Smooth muscle cell (in vitro differentiated cells): ENCODE measurements at regions not wholly inside any gene's neighbourhood (a gene's known extent, or its start where the extent isn't known, plus 50 kb on each side); places are given as distances from the start of the nearest gene placed in this dataset.
"Not testable (repeated sequence)": the region's sequence is repeated elsewhere in the genome, so short reads cannot be mapped to it uniquely, and the experiment has no call there.

ENCODE experiments used
- DNase-seq: peaks from one replicate; lab custom pipeline; 2025; ENCODE audit not compliant: unreplicated experiment; lab: John Stamatoyannopoulos, UW
- H2AFZ ChIP-seq: fragments of 200-600 bp; sonication (generic); 2 replicates; pipeline ENCODE4 v1.6.0; 2016; ENCODE audit warnings: antibody characterized with exemption, low read depth, mild to moderate bottlenecking
- H3F3A ChIP-seq: fragments of 200-600 bp; sonication (generic); 2 replicates; pipeline ENCODE4 v1.6.0; 2017; ENCODE audit warnings: antibody characterized with exemption, low read depth
- H3K27ac ChIP-seq: fragments of 200-600 bp; sonication (generic); 2 replicates; pipeline ENCODE4 v1.5.1; 2016; ENCODE audit warnings: low read depth, mild to moderate bottlenecking
- H3K27me3 ChIP-seq: fragments of 200-600 bp; sonication (generic); 2 replicates; pipeline ENCODE4 v1.6.1; 2016; ENCODE audit warnings: low read depth, mild to moderate bottlenecking
- H3K36me3 ChIP-seq: fragments of 200-600 bp; sonication (generic); 2 replicates; pipeline ENCODE4 v1.5.1; 2016; ENCODE audit warnings: low read depth
- H3K4me1 ChIP-seq: fragments of 200-600 bp; sonication (generic); 2 replicates; pipeline ENCODE4 v1.5.1; 2016; ENCODE audit warnings: low read depth
- H3K4me2 ChIP-seq: fragments of 200-600 bp; sonication (generic); 2 replicates; pipeline ENCODE4 v1.6.0; 2016; ENCODE audit warnings: mild to moderate bottlenecking
- H3K4me3 ChIP-seq: fragments of 200-600 bp; sonication (generic); 2 replicates; pipeline ENCODE4 v1.5.1; 2016; ENCODE audit warnings: mild to moderate bottlenecking
- H3K79me2 ChIP-seq: fragments of 200-600 bp; sonication (generic); 2 replicates; pipeline ENCODE4 v1.6.0; 2016; ENCODE audit warnings: low read depth, mild to moderate bottlenecking
- H3K9ac ChIP-seq: fragments of 200-600 bp; sonication (generic); 2 replicates; pipeline ENCODE4 v1.6.0; 2016; ENCODE audit warnings: low read depth
- H3K9me3 ChIP-seq: fragments of 200-600 bp; sonication (generic); replicated peaks from 2 replicates; pipeline ENCODE4 v1.5.1; 2016; ENCODE audit warnings: low read depth
- H4K20me1 ChIP-seq: fragments of 200-600 bp; sonication (generic); 2 replicates; pipeline ENCODE4 v1.6.0; 2016; ENCODE audit warnings: low read depth
- WGBS: methylation state at CpG from one replicate; pipeline ENCODE4 v1.1.7; 2016; ENCODE audit warnings: low lambda C conversion rate; 5-methylcytosine and 5-hydroxymethylcytosine counted together
- TF ChIP-seq, protein P1 (sequence below): fragments of 200-600 bp; sonication (generic); IDR thresholded peaks from 2 replicates; pipeline ENCODE4 v1.5.1; 2017; ENCODE audit warnings: borderline replicate concordance, mild to moderate bottlenecking, antibody characterized with exemption; ENCODE audit not compliant: insufficient read depth, poor library complexity, severe bottlenecking

DNA sequence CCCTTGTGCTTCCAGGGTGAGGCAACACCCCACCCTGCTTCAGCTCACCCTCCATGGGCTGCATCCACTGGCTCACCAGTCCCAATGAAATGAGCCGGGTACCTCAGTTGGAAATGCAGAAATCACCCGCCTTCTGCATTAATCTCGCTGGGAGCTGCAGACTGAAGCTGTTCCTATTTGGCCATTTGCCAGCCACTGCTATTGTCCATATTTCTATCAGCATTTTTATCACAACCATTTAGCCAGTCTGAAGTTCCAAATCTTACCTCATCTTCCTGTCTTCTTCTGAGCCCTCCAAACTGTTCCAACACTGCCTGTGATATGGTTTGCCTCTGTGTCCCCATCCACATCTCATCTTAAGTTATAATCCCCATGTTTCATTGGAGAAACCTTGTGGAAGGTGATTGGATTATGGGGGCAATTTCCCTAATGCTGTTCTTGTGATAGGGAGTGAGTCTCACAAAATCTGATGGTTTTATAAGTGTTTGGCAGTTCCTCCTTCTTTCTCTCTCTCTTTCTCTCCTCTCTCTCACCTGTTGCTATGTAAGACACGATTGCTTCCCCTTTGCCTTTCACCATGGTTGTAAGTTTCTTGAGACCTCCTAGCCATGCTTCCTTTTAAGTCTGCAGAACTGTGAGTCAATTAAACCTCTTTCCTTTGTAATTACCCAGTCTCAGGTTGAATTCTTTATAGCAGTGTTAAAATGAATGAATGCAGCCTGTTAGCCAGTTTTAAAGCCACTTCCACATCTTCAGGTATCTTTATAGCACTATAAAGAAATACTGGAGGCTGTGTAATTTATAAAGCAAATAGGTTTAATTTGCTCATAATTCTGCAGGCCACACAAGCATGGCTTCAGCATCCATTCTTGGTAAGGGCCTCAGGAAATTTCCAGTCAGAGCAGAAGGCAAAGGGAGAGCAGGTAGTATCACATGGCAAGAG lies 203.5 kb downstream of the FCRL5 start:
- WGBS: 95% methylated on average over 4 of the region's 4 CpGs
- Histone ChIP-seq H3K9me3 (no peaks in the 10 kb centered on the region), H3K36me3 (no peaks in the 10 kb centered on the region), H3K4me1 (no peaks in the 10 kb centered on the region), H3K9ac (no peak overlapping the region), H4K20me1 (no peaks in the 10 kb centered on the region), H3K4me2 (no peak overlapping the region), H3K4me3 (no peak overlapping the region), H3K27ac (no peak overlapping the region), H3K79me2 (no peaks in the 10 kb centered on the region), H3K27me3 (no peaks in the 10 kb centered on the region), H2AFZ (no peak overlapping the region), H3F3A (no peaks in the 10 kb centered on the region)
- no peak for DNase-seq
- TF ChIP-seq, protein P1, sequence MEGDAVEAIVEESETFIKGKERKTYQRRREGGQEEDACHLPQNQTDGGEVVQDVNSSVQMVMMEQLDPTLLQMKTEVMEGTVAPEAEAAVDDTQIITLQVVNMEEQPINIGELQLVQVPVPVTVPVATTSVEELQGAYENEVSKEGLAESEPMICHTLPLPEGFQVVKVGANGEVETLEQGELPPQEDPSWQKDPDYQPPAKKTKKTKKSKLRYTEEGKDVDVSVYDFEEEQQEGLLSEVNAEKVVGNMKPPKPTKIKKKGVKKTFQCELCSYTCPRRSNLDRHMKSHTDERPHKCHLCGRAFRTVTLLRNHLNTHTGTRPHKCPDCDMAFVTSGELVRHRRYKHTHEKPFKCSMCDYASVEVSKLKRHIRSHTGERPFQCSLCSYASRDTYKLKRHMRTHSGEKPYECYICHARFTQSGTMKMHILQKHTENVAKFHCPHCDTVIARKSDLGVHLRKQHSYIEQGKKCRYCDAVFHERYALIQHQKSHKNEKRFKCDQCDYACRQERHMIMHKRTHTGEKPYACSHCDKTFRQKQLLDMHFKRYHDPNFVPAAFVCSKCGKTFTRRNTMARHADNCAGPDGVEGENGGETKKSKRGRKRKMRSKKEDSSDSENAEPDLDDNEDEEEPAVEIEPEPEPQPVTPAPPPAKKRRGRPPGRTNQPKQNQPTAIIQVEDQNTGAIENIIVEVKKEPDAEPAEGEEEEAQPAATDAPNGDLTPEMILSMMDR: no peak

DNA sequence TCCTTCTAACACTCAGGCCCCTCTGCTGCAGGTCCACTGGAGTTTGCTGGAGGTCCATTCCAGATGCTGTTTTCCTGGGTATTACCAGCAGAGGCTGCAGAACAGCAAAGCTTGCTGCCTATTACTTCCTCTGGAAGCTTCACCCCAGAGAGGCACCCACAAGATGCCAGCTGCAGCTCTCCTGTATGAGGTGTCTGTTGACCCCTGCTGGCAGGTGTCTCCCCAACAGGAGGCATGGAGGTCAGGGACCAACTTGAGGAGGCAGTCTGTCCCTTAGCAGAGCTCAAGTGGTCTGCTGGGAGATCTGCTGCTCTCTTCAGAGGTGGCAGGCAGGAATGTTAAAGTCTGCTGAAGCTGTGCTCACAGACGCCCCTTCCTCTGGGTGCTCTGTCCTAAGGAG lies 204.8 kb downstream of the FCRL5 start:
- Histone ChIP-seq H3K4me2 (no peak overlapping the region), H3K9ac (no peak overlapping the region), H2AFZ (no peak overlapping the region), H3K4me1 (no peaks in the 10 kb centered on the region), H3K79me2 (no peaks in the 10 kb centered on the region), H3K27me3 (no peaks in the 10 kb centered on the region), H3K27ac (no peak overlapping the region), H3F3A (no peaks in the 10 kb centered on the region), H3K9me3 (no peaks in the 10 kb centered on the region), H4K20me1 (no peaks in the 10 kb centered on the region), H3K4me3 (no peak overlapping the region), H3K36me3 (no peaks in the 10 kb centered on the region)
- no peak for DNase-seq
- WGBS: 79% methylated on average over 1 of the region's 1 CpG
- TF ChIP-seq, protein P1: no peak

DNA sequence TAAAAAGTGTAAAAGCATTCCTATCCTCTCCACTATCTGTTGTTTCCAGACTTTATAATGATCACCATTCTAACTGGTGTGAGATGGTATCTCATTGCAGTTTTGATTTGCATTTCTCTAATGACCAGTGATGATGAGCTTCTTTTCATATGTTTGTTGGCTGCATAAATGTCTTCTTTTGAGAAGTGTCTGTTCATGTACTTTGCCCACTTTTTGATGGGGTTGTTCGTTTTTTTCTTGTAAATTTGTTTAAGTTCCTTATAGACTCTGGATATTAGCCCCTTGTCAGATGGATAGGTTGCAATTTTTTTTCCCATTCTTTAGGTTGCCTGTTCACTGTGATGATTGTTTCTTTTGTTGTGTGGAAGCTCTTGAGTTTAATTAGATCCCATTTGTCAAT lies 199.6 kb upstream of the ETV3 start:
- not testable (repeated sequence) for H3K79me2 ChIP-seq, H3F3A ChIP-seq, H3K4me3 ChIP-seq, H3K9me3 ChIP-seq, H3K27me3 ChIP-seq, DNase-seq, H3K9ac ChIP-seq, H3K36me3 ChIP-seq, H2AFZ ChIP-seq, H3K4me2 ChIP-seq, H4K20me1 ChIP-seq, H3K27ac ChIP-seq, H3K4me1 ChIP-seq
- 88% methylated on average over 1 of the region's 1 CpG for WGBS

DNA sequence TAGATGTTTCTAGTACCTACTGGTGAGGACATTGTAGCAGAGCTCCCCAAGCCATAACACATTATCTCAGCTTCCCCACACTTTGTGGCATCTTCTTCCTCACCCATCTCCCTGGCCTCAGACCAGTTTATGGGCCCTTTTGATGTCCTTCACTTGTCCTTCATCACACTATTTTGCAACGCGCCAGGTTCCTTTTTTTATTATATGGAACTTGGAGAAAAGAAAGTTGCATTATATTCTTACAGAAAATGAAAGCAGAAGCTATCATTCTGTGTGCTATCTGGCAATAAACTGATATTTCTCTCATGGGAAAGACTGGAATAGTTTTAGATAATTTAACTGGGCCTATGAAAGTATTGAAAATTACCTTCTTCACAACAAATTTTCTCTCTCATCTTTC lies 196.9 kb upstream of the ETV3 start:
- H3K27me3 ChIP-seq: no peaks in the 10 kb centered on the region
- H3K27ac ChIP-seq: no peak overlapping the region
- H3F3A ChIP-seq: no peaks in the 10 kb centered on the region
- TF ChIP-seq, protein P1: no peak
- H3K79me2 ChIP-seq: no peaks in the 10 kb centered on the region
- no peak overlapping the region for H2AFZ ChIP-seq
- H3K9ac ChIP-seq: no peak overlapping the region
- H3K9me3 ChIP-seq: no peaks in the 10 kb centered on the region
- H3K4me2 ChIP-seq: no peak overlapping the region
- WGBS: 90% methylated on average over 2 of the region's 2 CpGs
- H3K36me3 ChIP-seq: no peaks in the 10 kb centered on the region
- H4K20me1 ChIP-seq: no peaks in the 10 kb centered on the region
- H3K4me3 ChIP-seq: no peak overlapping the region
- no peak for DNase-seq
- H3K4me1 ChIP-seq: no peaks in the 10 kb centered on the region
